Hepatocyte (in vitro differentiated cells): ENCODE measurements at regions not wholly inside any gene's neighbourhood (a gene's known extent, or its start where the extent isn't known, plus 50 kb on each side); places are given as distances from the start of the nearest gene placed in this dataset.

Experiments
- CTCF ChIP-seq: fragments of 200-600 bp; sonication (generic); IDR thresholded peaks from 2 replicates; pipeline ENCODE4 v1.5.1; 2016; ENCODE audit warnings: antibody characterized with exemption, mild to moderate bottlenecking; ENCODE audit not compliant: poor library complexity
- EZH2phosphoT487 ChIP-seq: fragments of 200-600 bp; sonication (generic); IDR thresholded peaks from one replicate; pipeline ENCODE4 v1.6.1; 2018; ENCODE audit warnings: antibody characterized with exemption, mild to moderate bottlenecking, low read depth, moderate library complexity; ENCODE audit not compliant: unreplicated experiment, severe bottlenecking

GRCh38 chr4:19024047-19024446, 1002.5 kb upstream of the LCORL start:
- TF ChIP-seq EZH2phosphoT487 (no peak), CTCF (no peak)
